ENCODE measurements at regions not wholly inside any gene's neighbourhood (a gene's known extent, or its start where the extent isn't known, plus 50 kb on each side); places are given as distances from the start of the nearest gene placed in this dataset.
A peak's percentile ranks its signal among the peaks of the same experiment; 100 is the strongest.
"Not testable (repeated sequence)": the region's sequence is repeated elsewhere in the genome, so short reads cannot be mapped to it uniquely, and the experiment has no call there.

GRCh38 chr18:7178568-7178967 is 52.3 kb upstream of the LRRC30 start:
- DNase-seq; ATAC-seq (ENCODE audit: poor library complexity): not testable (repeated sequence)
- intact Hi-C loops (cut with DNase I): loop anchor here (5.0 kb wide), 1 partner anchor 256 kb away; no protein-coding TSS in a partner anchor

DNA sequence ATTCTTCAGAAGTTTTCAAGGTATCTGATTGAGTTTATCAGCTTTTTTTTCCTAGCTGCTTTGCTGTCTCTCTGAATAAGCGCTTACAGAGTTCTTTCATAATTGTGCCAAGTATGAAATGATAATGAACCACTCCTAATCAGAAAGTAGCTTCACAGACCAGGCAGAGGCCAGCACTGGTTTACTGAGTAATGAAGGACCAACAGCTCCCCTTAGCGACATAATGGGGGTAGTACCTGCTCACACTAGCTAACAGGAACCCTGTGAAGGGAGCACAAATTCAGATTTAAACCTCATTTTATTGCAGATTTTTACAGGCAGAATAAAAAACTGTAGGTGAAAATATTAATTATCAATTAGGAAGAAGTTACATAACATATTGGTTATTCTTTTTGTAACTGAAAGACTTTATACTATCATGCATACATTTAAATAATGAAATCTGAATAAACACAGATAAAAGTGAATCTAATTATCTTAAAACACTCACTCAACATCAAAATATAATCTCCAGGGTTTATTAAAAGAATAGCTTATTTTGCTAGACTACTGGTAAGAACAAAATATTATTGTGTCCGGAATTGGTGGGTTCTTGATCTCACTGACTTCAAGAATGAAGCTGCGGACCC is 53.7 kb upstream of the LRRC30 start:
- intact Hi-C loops (cut with DNase I): loop anchor here (5.0 kb wide), 1 partner anchor 255 kb away; no protein-coding TSS in a partner anchor
- ATAC-seq (ENCODE audit: poor library complexity): peak; percentile 88

GRCh38 chr18:7174344-7175095 is 56.4 kb upstream of the LRRC30 start:
- DNase-seq: no peak

More for the DNA sequence above, 53.7 kb upstream of the LRRC30 start:
- DNase-seq: no peak

GRCh38 chr18:7173216-7173615 is 55.6 kb upstream of the LAMA1 start:
- intact Hi-C loops (cut with DNase I): no loop called here
- ATAC-seq (ENCODE audit: poor library complexity) (no peak), DNase-seq (no peak)

More at GRCh38 chr18:7174344-7175095, 56.4 kb upstream of the LRRC30 start:
- intact Hi-C loops (cut with DNase I): loop anchor here (5.0 kb wide), 1 partner anchor 252 kb away; no protein-coding TSS in a partner anchor
- ATAC-seq (ENCODE audit: poor library complexity): peak; percentile 58

GRCh38 chr18:7172611-7173010 is 55.0 kb upstream of the LAMA1 start:
- no peak for ATAC-seq (ENCODE audit: poor library complexity)
- intact Hi-C loops (cut with DNase I): no loop called here
- DNase-seq: no peak

- DNase-seq (no peak), ATAC-seq (ENCODE audit: poor library complexity) (no peak)
- intact Hi-C loops (cut with DNase I): no loop called here
Measured at GRCh38 chr18:7170292-7170691, 52.7 kb upstream of the LAMA1 start.

- intact Hi-C loops (cut with DNase I): no loop called here
- DNase-seq (no peak), ATAC-seq (ENCODE audit: poor library complexity) (no peak)
Measured at GRCh38 chr18:7169601-7170000, 52.0 kb upstream of the LAMA1 start.

DNA sequence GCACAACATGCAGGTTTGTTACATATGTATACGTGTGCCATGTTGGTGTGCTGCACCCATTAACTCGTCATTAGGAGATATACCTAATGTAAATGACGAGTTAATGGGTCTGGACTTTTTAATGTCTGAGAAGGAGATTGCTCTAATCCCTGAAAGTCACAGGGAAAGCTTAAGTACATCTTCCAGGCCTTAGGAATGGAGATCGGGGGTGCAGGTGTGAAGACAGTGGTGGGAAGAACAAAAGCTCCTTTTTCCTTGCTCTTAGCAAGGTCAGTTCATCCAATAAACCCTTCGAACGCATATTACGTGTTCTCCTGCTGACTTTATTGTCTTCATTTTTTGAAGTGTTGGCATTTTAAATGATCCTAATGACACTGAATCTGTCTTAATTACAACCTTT is 50.8 kb upstream of the LAMA1 start:
- intact Hi-C loops (cut with DNase I): no loop called here

More for the DNA sequence above, 50.8 kb upstream of the LAMA1 start:
- no peak for DNase-seq
- no peak for ATAC-seq (ENCODE audit: poor library complexity)

Measured in Right ventricle myocardium superior (tissue), 1 donor.